Right lobe of liver (tissue), 4 donors: ENCODE measurements at regions not wholly inside any gene's neighbourhood (a gene's known extent, or its start where the extent isn't known, plus 50 kb on each side); places are given as distances from the start of the nearest gene placed in this dataset.

Experiments
- CTCF ChIP-seq, 4 donors: fragments of 200-600 bp in 3 of 4; fragments of 450-650 bp in 1 of 4; IDR thresholded peaks; one replicate each; pipeline versions ENCODE4 v1.5.1 to v1.8.0; 2016 to 2022; ENCODE audit warnings: antibody characterized with exemption in 4 of 4, mild to moderate bottlenecking in 2 of 4
- POLR2A ChIP-seq: fragments of 450-650 bp; IDR thresholded peaks from one replicate; pipeline ENCODE4 v1.6.1; 2017; ENCODE audit warnings: antibody characterized with exemption, mild to moderate bottlenecking
- donor health status: DM: no; HTN: no; CAD: no.
- donor health status: DM: no; HTN: no; CAD: no.
- donor health status: DM: no; HTN: yes; CAD: no.

- TF ChIP-seq POLR2A, result no peak
- TF ChIP-seq CTCF (IDR thresholded peaks at IDR 0.05), result no peak
Observed at GRCh38 chr6:139679516-139680179, 305.2 kb upstream of the CITED2 start.
